HG03460 (cell line): ENCODE measurements at regions not wholly inside any gene's neighbourhood (a gene's known extent, or its start where the extent isn't known, plus 50 kb on each side); places are given as distances from the start of the nearest gene placed in this dataset.
"Not testable (repeated sequence)": the region's sequence is repeated elsewhere in the genome, so short reads cannot be mapped to it uniquely, and the experiment has no call there.

ENCODE experiments used
- ATAC-seq: cut with Tn5 transposase; IDR thresholded peaks from one replicate; pipeline ENCODE4 v1.9.1; 2021; ENCODE audit not compliant: unreplicated experiment

DNA sequence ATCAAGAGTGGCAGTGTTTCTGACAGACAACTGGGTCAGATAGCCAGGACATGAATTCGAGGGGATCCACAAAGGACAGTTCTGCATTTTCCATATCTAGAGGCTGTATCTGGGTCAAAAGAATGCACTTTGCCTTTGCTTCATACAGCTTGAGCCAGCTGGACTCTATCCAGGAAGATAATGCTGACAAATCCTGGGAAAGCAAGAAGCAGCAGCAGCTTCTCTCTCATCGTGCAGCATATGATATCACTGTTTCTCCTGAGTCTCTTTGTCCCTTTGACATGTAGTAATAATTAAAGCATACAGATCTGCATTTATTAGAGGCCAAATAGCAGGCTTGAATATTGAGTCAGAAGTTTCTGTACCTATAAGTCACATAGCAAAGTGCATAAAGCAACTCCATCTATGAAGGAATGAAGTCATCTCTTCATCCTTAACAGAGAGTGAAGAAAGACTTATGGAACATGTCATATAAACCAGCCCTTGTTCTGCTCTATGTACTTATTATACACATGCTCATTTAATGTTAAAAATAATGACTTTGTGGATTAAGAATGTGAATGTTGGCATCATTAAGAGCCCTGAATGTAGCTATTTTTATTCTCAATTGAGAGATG, 236.8 kb upstream of the GBE1 start:
- ATAC-seq, result no peak

DNA sequence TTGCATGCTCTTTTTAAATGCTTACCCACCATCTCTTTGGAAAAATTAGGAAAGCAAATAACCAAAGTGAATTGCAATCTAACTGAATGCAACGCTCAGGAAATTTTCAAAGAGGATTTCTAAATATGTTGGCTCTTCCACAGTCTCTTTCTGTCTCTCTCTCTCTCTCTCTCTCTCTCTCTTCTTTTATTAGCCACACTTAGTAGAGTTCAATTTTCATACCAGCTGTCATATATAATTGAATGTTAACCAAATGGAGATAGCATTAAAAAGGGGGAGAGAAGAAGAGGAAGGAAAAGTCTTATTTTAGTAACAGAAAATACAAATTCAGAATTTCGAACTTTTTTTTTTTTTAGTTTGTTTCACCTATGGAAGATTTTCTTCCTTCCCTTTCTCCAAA, 235.9 kb upstream of the GBE1 start:
- no peak for ATAC-seq

DNA sequence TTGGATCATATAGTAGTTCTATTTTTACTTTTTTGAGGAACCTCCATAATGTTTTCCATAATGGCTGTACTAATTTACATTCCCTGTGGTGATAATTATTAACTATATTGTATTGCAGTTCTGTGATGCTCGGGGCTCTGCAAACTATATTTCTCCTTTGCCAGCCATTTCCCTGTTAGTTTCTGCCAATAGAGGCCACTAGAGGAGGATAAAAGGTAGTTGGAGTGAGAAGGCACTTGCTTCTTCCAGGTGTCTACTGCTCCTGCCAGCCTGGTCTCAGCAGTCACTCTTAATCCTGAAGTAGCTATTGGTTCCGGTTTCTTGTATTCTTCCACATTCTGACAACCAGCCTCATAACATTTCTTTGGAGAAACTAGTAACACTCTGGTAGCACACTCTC, 233.9 kb upstream of the GBE1 start:
- ATAC-seq, result no peak

DNA sequence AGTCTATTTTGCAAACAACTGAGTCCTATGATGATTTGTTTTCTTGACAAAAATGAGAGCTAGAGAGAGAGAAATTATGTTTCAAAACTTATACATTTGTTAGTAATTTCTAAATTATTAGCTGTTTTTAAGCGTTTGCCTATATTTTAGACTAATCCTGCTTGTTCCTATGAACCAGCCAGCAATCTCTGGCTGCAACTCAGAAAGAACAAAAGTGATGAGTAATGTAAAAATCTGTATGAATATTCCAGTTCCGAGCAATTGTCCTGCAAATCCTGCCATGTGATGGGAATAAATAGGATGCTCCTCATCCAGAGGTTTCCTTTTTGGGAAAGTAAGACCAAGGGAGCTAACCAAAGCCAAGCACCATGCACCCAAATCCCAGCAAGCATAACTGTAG, 228.3 kb upstream of the GBE1 start:
- ATAC-seq, result no peak

DNA sequence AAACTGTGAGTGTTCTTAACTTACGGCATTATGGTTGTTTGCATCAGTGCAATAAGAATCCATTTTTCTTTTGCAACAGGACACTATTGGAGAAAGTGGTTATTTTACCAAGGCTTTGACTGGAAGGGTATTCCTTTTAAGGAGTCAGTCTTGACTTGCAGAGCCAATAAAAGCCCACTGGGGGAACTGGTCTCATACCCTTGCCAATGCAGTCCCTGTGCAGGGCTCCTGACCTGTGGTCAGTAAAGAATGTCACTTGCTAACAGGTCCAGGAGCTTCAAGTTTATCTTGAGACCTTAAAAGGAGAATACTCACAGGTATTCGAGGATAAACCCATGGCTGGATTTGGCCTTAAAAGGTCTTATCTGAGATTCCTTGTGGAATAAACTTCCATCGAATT, 227.8 kb upstream of the GBE1 start:
- ATAC-seq, result no peak

DNA sequence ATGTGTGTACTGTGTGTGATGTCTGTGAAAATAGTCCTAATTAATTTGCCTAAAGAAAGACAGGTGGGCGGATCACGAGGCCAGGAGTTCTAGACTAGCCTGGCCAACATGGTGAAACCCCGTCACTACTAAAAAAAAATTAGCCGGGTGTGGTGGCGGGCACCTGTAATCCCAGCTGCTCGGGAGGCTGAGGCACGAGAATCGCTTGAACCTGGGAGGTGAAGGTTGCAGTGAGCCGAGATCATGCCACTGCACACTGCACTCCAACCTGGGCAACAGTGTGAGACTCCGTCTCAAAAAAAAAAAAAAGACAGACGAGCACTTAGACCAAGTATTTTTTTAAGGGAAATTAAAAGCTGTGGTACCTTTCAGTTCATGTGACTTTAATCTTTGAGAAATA, 226.0 kb upstream of the GBE1 start:
- not testable (repeated sequence) for ATAC-seq

DNA sequence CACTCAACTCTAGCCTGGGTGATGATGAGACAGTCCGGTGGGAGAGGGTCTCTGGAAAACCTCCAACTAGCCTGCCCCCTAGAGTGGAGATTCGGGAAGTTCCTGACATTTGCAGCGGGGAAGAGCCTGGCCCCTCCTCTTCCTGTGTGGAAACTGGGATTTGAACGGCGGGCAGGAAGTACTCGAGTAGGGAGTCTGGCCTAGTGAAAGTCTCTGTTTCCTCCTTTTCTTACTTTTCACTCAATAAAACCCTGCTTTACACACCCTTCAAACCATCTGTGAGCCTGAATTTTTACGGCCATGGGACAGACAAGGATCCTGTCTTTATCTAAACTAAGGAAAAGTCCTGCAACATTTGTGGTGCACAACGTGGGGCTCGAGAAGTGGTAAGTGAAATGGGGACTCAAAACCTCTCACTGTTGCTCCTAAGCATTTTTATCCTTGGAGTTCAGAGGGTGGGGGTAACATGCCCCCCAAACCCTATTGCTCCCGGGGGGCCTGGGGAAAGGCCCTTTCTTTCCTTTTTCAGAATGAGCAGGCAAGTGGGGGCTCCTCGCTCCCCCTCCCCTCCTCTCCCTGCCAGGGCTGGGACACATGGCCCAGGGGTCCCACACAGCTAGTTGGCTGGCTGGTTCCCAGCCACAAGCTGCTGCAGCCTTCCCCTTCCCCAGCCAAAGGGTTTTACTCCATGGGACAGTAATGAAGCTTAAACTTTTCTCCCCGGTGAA, 224.7 kb upstream of the GBE1 start:
- ATAC-seq, result no peak

DNA sequence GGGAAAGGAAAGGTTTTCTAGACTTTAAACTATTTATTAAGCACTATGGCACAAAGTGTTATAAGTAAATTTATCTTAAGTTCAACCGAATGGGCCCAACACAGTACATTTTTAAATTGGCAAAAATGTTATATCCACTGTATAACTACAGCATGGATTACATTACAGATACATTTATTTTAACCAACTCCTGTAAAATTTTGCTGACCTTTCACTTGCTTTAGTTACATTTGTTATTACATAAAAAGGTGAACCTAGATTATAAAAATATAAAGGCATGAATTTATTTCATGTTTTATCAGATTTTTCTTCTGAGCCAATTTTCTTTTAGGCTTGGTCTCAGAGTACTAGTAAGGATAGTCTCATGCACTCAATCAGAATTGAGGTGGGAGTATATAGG, 221.9 kb upstream of the GBE1 start:
- ATAC-seq, result no peak

DNA sequence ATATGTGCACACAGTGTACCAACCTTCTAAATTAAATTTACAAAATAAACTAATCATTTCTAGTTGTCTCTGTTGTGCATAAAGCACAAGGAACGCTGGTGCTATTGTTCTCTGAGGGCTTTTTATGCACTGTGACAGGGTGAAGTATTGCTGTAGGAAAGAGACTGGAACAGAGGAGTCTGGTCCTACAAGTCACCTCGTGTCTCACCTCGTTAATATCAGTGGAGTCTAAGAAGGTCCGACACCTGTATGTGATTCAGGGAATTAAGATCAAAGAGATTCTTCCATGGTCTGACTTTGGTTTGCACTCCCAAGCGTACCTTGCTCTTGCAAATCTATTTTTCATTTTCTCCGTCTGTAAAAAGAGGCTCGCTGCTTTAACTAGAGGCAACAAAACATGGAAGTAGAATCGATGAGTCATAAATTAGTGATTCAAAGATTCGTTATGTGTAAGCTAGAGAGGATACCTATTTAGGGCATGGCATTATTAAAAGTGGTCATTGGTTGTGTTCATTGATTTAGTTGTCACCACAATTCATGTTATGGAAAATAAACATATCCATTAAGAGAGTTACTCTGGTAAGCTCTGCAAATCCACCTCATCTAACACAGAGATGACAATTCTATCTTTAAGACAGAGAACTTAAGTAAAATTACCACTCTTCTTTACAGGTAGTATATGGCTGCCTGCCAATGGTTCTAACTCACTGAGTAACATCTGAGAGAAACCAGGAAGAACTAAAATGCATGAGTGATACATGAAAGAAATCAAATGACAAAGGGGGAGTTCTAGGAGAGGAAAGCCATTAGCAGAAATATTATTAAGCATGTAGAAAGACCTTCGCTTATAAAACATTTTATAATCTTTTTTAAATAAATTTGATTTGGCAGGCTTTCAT, 219.4 kb upstream of the GBE1 start:
- ATAC-seq, result no peak

DNA sequence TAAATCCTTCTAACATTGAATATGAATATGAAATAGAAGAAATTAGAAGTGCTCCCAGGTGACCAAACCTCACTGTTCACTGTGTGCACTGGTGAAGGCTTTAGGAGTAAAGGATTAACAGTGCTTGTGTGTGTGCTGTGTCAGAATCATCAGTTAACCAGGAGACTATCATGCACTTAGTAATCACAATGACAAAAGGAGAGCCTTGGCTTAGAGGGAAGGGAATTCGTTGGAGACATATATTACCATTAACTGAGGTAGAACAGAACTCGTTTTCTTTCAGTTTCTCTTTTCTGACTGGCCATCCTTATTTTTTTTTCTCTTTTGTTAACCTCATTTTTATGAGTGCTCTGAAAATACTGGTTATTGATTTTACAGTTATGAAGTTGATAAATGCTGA, 213.3 kb upstream of the GBE1 start:
- no peak for ATAC-seq

DNA sequence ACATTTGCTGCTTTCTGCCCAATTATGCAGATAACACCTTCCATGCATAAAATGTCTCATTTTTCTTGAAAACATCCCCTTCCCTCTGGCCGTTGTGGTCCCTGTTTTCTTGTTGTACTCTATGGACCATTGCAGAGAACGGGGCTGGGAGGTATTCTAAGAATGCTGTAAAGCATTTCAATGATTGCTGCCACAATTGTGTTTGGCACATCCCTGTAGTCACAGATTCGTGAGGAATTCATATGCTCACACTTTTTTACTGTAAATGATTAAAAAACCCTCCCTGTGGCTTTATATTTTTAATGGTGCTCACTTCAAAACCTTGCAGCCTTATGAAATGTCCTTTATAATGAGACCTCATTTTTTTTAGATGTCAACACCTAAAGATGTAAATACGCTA, 207.2 kb upstream of the GBE1 start:
- no peak for ATAC-seq

DNA sequence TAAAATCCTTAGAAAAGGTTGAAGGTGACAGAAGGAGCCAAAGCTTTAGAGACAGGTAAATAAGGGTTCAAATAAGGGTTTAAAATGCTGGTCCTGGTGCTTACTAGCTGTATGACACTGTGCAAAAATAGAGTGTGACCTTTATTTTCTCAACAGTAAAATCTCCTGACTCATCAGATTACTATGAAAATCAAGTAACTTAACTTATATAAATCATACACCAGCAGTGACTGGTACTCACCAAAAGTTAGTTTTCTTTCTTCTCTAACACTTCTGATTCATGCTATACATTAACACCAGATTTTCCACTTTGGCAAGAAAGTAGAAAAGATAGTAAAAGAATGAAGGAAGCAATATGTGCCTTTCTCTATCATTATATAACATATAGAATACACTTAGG, 205.9 kb upstream of the GBE1 start:
- ATAC-seq, result no peak

DNA sequence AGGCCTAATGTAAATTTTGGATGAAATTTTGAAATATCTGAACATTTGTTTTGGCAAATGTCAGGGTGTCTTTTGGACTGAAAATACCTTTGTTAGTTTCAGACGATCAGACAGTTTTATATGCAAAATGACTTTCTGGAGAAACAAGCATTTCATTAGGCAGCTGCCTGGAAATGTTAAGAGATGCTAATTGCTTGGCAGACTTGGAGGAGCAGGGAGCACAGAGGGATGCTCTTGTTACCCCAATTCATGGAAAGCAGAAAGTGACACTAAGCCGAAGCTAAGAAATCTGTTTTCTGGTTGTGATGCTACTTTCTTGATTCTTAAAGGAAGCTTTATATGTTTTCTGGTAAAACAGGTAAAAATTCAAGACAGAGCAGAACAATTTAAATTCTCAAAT, 204.3 kb upstream of the GBE1 start:
- no peak for ATAC-seq

DNA sequence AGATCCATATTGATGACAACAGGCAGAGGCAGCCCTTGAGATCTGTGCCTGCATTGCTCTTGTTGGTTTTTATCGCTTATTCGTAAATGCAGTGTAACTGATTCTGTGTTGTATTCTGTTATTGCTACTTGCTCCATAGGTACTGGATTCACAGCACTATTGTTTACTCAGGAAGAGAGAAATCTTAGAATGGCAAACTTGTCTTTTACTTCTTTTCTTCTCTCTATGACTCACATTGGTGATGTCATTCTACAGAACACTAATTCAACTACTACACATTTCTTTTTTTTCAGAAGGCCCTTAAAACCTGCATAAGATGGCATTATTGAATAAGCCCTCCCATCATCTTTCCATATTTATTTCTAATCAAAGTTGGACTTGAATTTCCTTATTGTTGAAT, 201.0 kb upstream of the GBE1 start:
- ATAC-seq, result no peak

DNA sequence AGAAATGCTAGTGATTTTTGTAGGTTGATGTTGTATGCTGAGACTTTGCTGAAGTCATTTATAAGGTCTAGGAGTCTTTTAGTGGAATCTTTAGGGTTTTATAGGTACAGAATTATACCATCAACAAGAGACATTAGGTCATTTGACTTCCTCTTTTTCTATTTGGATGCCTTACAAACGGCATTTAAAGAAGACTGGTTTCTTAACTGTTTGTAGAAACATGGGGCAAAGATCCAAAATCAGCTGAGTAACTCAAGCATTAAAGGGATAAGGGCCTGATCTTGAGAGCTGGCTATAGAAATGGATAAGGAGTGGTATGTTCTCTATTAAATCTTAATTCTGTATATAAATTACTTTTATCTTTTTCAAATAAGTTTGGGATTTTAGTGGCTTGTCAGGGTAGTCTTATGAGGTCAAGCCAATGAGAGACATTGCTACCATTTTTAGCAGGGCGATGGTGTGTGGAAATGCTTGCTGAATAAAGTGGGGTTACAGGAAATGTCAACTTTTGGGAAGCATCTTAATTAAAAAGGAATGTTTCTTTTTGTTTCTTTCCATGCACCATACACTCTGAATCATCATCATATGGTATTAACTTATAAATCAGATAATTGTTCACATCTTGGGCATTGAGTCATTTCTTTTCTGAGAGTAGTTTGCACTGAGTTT, 197.7 kb upstream of the GBE1 start:
- ATAC-seq, result no peak

DNA sequence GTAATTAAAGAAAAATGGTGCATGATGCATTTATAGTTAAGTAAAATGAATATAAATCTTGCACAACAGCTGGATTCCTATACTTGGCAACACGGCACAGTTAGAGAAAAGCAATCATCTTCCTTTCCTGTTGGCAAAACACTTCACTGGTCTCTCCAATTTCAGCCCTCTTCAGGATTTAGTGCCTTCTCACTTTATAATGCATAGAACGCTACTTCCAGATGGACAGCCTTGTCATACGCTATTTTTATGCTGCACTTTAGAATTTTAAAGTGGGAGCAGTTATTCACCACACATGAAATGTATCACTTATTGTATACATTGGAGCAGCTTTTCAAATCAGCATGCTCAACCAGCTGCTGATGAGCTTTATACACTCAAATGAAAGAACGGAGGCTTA, 194.4 kb upstream of the GBE1 start:
- ATAC-seq, result no peak

DNA sequence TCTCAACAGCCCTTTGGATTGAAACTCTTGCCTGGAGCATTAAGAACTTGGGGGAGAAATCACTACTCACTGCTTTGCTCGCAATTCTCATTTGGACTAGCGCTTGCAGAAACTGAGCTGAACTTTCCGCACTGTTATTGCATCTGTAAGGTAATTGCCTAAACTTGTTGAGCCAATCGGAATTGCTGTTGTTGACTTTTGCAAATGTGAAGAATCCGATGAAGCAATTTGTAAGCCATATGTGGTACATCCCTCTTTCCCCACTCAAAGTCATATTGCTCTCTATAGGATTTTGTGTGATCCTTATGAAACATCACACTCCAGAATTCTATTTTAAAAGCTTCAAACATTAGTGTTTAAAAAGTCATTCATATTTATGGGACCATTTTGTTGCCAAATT, 191.7 kb upstream of the GBE1 start:
- ATAC-seq, result no peak

DNA sequence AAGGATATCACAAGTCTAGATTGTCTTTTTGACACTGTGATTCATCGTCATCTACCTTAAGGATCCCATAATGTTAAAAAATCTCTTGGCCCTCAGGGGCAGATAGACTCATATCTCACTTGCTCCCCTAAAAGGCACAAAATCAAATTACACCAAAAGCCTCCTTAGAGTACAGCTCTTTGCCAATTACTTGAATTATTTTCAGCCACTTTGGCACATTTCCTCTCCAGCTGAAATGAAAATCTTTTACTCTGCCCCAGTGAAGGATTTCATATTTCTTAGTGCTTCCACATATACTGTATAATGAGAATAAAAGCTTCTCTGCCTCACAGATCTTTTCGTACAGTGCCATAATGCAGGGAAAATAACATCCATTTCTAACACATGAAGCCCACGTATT, 190.7 kb upstream of the GBE1 start:
- no peak for ATAC-seq

DNA sequence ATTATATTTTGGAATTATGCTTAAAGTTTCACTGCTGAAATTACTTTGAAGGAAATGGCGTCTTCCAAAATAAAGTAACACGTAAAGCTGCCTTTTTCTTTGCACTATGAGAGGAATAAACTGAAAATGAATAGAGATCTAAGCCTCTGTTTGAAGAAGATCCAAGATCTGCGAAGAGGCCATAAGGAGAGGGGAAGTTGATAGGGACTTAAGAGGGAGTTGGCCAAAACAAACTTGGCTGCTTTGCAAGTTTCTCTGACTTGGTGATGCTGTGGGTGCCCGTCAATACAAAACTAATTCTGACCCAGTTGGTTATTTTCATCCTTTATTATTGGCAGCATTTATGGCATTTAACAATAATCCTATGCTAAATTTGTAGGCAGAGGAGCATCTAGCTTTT, 190.2 kb upstream of the GBE1 start:
- ATAC-seq, result no peak

DNA sequence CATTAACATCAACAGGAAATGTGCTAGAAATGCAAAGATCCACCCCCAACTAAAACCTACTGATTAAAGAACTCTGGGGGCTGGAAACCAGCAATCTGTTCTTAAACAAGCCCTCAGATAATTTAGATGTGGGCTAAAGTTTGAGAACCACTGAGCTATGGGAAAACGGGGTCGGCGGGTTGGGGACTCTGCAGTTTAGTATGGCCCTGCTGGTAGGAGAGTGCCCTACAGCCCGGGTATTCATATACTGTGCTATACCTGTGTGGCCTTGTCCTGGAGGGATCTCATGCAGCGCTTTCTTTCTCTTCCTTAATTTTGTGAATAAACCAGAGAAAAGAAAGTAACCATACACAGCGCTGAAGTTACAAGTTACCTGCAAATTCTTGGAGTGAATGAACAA, 189.7 kb upstream of the GBE1 start:
- ATAC-seq, result no peak

DNA sequence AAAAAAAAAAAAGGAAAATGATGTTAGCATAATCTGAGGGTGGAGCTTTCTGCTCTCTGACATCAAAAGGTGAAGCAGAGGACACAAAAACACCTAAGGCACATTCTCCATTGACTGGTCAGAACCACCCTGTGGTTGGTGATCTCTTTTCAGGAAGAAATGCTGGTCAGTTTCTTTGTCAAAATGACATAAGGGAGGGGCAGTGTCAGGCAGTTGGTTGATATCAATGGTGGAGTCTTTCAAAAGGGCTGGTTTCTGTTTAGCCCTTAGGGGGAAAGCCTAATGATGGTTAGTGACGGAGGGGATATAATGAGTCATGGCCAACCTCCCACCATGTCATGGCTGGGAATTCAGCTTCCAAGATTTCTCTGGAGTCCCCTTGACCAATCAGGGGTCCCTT, 185.9 kb upstream of the GBE1 start:
- ATAC-seq, result no peak

DNA sequence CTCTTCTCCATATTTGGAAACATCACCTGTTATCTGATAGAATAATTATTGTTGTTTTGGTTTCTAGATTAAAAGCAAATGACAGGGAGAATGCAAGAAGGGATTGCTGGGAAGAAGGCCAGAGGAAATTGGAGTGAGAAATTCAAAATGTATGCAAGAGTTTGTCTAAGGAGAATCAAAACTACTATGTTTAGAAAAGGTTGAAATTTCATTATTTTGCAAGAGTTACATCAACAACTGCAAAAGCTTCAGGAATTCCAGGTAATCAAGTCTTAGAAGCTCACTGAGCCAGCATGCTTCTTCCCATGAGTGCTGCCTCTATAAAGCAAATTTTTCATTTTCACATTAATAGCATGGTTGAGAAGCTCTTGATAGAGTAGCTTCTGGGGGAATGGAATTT, 177.2 kb upstream of the GBE1 start:
- ATAC-seq, result no peak
